Stimulated activated naive CD4-positive, alpha-beta T cell (primary cell): ENCODE measurements at regions not wholly inside any gene's neighbourhood (a gene's known extent, or its start where the extent isn't known, plus 50 kb on each side); places are given as distances from the start of the nearest gene placed in this dataset.
"Not testable (repeated sequence)": the region's sequence is repeated elsewhere in the genome, so short reads cannot be mapped to it uniquely, and the experiment has no call there.

Experiments
- DNase-seq, 6 experiments: peaks; one replicate each; lab custom pipeline; 2025; lab: John Stamatoyannopoulos, UW

DNA sequence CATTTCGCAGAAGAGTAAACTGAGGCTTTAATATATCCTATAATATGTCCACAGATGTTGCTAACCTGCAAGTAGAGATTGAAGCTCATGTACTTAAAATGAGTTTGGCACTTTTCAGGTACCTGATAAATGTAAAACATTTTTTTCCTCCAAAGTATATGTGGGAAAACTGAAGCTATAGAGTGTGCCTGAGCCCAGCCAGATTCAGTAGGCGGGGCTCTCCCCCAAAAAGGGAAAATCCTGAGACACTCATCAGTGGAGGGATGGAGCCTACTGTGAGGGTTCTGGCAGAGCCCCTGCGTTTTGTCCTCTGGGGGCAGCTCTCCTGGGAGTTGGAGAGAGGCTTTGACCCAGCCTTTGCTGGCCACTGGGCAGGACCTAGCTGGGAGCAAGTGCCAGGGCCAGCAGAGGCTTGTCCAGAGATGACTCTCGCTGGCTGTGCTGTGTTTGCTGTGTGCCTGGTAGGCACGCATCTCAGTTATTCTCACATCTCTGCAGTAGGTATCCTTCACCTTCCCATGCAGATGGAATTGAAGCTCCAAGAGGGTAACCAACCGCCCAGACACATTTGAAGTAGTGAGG lies 81.1 kb upstream of the SPRY4 start:
- DNase-seq = no peak

GRCh38 chr5:142405023-142405422 lies 80.2 kb upstream of the SPRY4 start:
- no peak for DNase-seq

GRCh38 chr5:142404046-142404477 lies 79.2 kb upstream of the SPRY4 start:
- no peak for DNase-seq

DNA sequence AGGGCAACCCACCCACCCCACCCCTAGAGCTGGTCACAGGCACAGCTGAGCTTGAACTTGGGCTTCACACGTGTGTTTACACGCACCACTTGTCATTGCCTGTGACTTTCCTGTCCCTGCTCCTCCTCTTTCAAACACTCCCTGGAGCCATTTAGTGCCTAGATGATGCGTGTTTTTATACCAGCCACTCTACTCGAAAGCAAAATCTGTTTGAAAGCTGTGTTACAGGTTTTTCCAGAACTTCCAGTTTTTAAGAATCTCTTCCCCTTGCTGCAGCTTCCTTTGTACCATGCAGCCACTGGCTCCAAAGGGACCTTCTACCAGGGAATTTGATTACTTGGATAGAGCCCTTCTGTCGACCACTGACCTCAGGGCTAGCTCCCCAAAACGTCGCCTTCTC lies 78.8 kb upstream of the SPRY4 start:
- DNase-seq = no peak

GRCh38 chr5:142402752-142403318 lies 78.0 kb upstream of the SPRY4 start:
- DNase-seq = no peak

GRCh38 chr5:142400415-142400814 lies 75.6 kb upstream of the SPRY4 start:
- no peak for DNase-seq

DNA sequence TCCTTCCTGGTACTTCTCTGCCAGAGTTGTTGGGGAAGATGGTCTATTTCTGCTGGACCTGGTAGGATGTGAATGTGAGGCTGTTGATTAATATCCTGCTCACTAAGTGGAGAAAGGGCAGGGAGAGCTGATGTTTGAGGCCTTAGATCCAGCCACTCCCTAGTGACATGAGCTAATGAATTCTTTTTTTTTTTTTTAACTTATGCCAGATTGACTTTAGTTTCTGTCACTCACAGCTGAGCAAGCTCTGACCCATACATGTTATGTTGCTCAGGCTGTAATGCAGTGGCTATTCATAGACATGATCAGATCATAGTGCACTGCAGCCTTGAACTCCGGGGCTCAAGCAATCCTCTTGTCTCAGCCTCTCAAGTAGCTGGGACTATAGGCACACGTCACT lies 75.1 kb upstream of the SPRY4 start:
- DNase-seq = no peak

- no peak for DNase-seq
Measured at GRCh38 chr5:142398730-142399055, 73.9 kb upstream of the SPRY4 start.

DNA sequence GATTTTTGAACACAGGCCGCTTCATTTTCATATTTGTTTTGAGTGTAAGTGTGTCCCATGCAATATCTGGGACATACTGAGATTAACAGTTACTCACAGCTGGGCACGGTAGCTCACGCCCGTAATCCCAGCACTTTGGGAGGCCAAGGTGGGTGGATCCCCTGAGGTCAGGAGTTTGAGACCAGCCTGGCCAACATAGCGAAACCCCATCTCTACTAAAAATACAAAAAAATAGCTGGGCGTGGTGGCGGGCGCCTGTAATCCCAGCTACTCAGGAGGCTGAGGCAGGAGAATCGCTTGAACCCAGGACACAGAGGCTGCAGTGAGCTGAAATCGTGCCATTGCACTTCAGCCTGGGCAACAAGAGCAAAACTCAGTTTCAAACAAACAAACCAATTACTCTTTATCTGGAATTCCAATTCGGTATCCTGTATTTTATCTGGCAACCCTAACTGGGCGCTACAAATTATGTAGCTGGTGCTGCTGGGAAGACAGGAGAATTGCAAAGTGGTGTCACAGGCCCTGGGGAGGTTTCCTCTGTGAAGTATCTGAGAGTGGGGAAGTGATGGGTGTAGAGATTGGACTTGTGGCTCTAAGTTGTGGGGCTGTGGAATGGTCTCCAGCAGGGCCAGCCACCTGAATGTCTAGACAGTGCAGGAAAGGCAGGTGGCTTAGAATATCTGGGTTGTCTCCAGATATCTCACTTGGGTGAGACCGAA lies 73.3 kb upstream of the SPRY4 start:
- DNase-seq = not testable (repeated sequence)

DNA sequence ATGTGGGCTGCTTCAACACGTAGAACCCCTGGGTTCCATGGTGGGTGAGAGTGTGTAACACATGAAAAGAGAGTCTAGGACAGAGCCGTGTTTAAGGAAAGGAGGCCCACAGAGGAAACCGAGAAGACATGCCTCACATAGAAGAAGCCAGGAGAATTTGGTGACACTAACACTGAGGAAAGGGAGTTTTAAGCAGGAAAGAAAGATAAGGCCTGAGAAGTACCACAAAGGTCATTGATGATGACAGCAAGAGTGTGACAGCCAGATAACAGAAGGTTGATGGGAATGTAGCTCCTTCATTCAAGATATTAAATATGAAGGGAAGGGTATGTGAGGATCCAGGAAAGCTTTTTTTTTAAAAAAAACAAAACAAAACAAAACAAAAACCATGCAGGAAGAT lies 72.4 kb upstream of the SPRY4 start:
- DNase-seq = no peak

- DNase-seq = no peak
Measured at GRCh38 chr5:142396436-142397038, 71.7 kb upstream of the SPRY4 start.

DNA sequence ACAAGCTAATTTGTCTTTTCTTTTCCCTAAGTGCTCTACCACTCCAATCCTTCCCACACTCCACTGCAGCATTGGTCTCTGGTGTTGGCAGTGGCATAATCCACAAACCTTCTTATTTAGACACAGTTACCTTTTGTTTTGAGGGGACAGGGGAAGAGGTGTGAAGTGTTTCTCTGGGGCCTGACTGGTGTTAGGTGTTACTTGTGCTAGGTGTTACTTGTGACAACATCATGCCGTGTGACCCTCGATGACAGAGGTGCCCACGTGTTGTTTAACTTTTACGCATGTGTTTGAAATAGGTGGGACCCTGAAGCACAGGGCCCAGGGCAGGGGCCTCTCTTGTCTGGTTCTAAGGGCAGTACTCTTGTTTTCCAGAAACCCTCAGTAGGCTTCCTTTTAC lies 70.5 kb upstream of the SPRY4 start:
- no peak for DNase-seq

GRCh38 chr5:142391058-142391845 lies 66.4 kb upstream of the SPRY4 start:
- DNase-seq = no peak

DNA sequence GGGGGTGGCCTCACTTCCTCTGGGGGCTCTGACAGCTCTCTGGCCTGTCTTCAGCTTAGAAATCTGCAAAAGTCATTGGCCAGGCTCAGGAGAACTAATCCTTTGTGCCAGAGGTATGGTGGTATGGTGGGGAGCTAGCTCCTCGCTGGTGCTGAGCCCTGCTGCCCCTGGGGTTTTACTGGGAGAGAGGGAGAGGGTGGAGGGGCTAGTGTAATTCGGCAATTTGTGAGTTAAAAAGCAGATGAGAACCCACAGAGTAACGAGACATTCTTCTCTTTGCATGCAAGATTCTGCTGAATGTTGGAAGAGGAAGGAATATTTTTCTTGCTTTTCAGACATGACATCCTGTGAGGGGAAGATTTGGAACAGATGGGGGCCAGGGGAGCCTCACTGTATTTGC lies 65.5 kb upstream of the SPRY4 start:
- DNase-seq = no peak

DNA sequence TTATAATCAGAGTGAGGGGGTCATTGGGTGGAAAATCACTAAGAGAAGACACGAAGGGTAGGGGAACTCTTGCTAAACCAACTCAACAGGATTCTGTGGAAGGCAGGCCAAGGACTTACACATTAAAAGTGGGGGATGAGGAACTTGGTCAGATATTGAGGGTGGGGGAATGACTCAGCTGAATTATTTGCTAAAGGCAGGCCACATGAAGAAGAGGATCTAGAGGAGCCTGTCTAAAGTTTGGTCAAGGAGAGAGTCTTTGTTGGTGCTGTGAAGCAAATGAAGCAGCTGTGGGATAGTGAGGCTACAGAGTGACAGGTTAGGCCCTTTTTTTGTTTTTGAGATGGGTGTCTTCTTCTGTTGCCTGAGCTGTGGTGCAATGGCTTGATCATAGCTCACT lies 63.9 kb upstream of the SPRY4 start:
- DNase-seq = no peak

DNA sequence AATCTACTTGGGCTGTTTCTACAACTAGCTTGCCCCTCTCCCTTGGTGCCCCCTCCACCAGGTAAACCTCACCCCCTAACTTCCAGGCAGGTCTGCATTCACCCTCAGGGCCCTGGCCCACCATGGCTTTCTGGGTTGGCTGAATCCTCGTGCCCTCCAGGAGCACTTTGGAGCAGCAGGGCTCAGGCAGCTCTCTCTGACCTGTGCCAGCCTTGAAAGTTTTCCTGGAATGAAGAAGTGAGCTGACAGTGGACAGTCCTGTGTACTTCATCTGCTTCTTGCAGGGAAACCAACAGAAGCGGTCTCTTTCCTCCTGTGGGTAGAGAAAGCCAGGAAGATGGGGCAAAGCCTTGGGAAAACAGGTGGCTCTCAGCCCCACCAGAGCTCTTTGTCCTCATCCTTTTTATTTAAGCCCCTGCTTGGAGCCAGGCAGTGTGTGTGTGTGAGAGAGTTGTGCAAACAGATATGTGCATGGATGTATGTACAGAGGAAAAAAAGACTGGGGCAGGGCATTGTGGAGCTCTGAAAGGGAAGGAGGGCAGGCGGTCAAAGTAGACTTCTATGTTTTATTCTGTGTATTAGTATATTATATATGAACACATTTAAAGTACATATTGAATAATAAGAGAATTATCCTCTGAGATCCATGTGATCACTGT lies 62.3 kb upstream of the SPRY4 start:
- no peak for DNase-seq

GRCh38 chr5:142386137-142387023 lies 61.6 kb upstream of the SPRY4 start:
- no peak for DNase-seq

DNA sequence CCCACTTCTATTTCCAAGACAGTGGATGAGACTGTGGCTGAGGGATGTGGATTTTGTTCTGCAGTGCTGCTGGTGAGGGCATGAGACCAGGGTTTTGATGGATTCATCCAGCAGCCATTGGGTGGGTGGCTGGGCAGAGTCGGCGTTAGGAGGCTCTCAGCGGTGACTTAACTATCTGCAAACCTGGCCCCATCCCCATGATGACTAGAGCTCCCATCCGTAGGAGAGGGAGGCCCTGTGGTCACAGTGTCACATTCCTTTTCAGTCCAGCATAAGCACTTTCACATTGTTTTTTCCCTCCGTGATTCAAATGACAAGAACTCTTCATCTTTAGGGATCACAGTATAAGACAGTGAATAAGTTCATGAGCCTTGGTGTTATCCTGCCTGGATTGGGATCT lies 60.4 kb upstream of the SPRY4 start:
- DNase-seq = no peak

GRCh38 chr5:142384014-142384413 lies 59.2 kb upstream of the SPRY4 start:
- DNase-seq = no peak

DNA sequence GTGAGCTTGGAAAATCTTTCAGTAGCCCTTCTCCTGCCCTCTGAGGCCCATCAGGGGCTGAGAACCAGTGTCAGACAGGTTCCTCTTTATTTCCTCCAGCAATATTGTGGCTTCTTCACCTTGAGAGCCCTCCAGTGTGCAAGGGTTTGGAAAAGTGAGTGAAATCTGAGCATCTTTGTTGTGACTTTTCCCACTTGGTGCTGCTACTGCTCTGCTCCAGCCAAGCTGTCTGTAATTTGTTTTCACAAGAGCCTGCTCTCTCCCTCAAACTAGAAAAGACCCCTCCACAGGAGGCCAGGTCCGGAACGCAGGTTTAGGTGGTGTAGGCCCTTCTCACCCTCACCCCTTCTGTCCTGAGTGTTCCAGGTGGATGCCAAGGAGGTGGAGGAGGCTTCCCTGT lies 57.4 kb upstream of the SPRY4 start:
- DNase-seq = no peak
